Stromal cell of bone marrow (primary cell): ENCODE measurements at regions not wholly inside any gene's neighbourhood (a gene's known extent, or its start where the extent isn't known, plus 50 kb on each side); places are given as distances from the start of the nearest gene placed in this dataset.
A peak's percentile ranks its signal among the peaks of the same experiment; 100 is the strongest.
"Not testable (repeated sequence)": the region's sequence is repeated elsewhere in the genome, so short reads cannot be mapped to it uniquely, and the experiment has no call there.

Experiments
- DNase-seq: peaks from one replicate; pipeline ENCODE4 v3.0.0-alpha.2; 2012; ENCODE audit warnings: low read depth

- DNase-seq: no peak
These were observed 226.8 kb downstream of the AEBP2 start for GRCh38 chr12:19666070-19666469.

- DNase-seq: no peak
These were observed 230.5 kb downstream of the AEBP2 start for GRCh38 chr12:19669793-19670192.

GRCh38 chr12:19671695-19672094 lies 232.4 kb downstream of the AEBP2 start:
- no peak for DNase-seq

- DNase-seq: no peak
These were observed 235.1 kb downstream of the AEBP2 start for GRCh38 chr12:19674437-19674836.

GRCh38 chr12:19675361-19675760 lies 236.1 kb downstream of the AEBP2 start:
- no peak for DNase-seq

- not testable (repeated sequence) for DNase-seq
These were observed 239.2 kb downstream of the AEBP2 start for GRCh38 chr12:19678501-19678900.

- no peak for DNase-seq
These were observed 241.7 kb downstream of the AEBP2 start for GRCh38 chr12:19681007-19681406.

GRCh38 chr12:19683178-19683927 lies 244.1 kb downstream of the AEBP2 start:
- peak; percentile 32 for DNase-seq

GRCh38 chr12:19687371-19687770 lies 248.1 kb downstream of the AEBP2 start:
- no peak for DNase-seq

GRCh38 chr12:19688532-19688931 lies 249.2 kb downstream of the AEBP2 start:
- no peak for DNase-seq

GRCh38 chr12:19689226-19689625 lies 249.9 kb downstream of the AEBP2 start:
- no peak for DNase-seq

- DNase-seq: no peak
These were observed 250.6 kb downstream of the AEBP2 start for GRCh38 chr12:19689801-19690472.

GRCh38 chr12:19692091-19692490 lies 252.8 kb downstream of the AEBP2 start:
- DNase-seq: no peak

- no peak for DNase-seq
These were observed 253.3 kb downstream of the AEBP2 start for GRCh38 chr12:19692566-19692965.

- DNase-seq: no peak
These were observed 255.3 kb downstream of the AEBP2 start for GRCh38 chr12:19694627-19695026.

GRCh38 chr12:19695244-19696098 lies 256.2 kb downstream of the AEBP2 start:
- no peak for DNase-seq

GRCh38 chr12:19700969-19701368 lies 261.7 kb downstream of the AEBP2 start:
- DNase-seq: no peak

GRCh38 chr12:19704966-19705365 lies 265.7 kb downstream of the AEBP2 start:
- DNase-seq: no peak

- no peak for DNase-seq
These were observed 267.6 kb downstream of the AEBP2 start for GRCh38 chr12:19706936-19707335.

GRCh38 chr12:19707948-19708409 lies 268.7 kb downstream of the AEBP2 start:
- peak; percentile 48 for DNase-seq

- no peak for DNase-seq
These were observed 270.6 kb downstream of the AEBP2 start for GRCh38 chr12:19709889-19710288.
